ENCODE measurements at regions not wholly inside any gene's neighbourhood (a gene's known extent, or its start where the extent isn't known, plus 50 kb on each side); places are given as distances from the start of the nearest gene placed in this dataset.

GRCh38 chr16:35210681-35211433 is 1751.4 kb downstream of the TP53TG3F start:
- TF ChIP-seq MAX (IDR thresholded peaks at IDR 0.05; ENCODE audit: low read depth, low read length) (no peak), CTCF (IDR thresholded peaks at IDR 0.05; ENCODE audit: low read depth, low read length) (no peak), POLR2A (IDR thresholded peaks at IDR 0.05; ENCODE audit: extremely low read depth, insufficient read length) (no peak), MYC (IDR thresholded peaks at IDR 0.05; ENCODE audit: low read depth, low read length) (no peak)

All from NB4 (cell line).